WTC11 (cell line): ENCODE measurements at regions not wholly inside any gene's neighbourhood (a gene's known extent, or its start where the extent isn't known, plus 50 kb on each side); places are given as distances from the start of the nearest gene placed in this dataset.

Experiments
- AFF4 ChIP-seq: sonication (generic); formaldehyde crosslinking; IDR thresholded peaks from 2 replicates; pipeline ENCODE4 v1.8.1; 2023; ENCODE audit warnings: mild to moderate bottlenecking, missing genetic modification reagents, borderline replicate concordance
- CBFB ChIP-seq: sonication (generic); formaldehyde crosslinking; IDR thresholded peaks from 2 replicates; pipeline ENCODE4 v1.8.1; 2022; ENCODE audit warnings: mild to moderate bottlenecking, low read depth, missing genetic modification reagents
- CTCF ChIP-seq: fragments of 200-600 bp; IDR thresholded peaks from 2 replicates; pipeline ENCODE4 v1.8.0; 2022; ENCODE audit warnings: antibody characterized with exemption
- EMX1 ChIP-seq: fragments of 250-450 bp; sonication (Bioruptor Pico); IDR thresholded peaks from 2 replicates; pipeline ENCODE4 v1.8.0; 2021; ENCODE audit warnings: mild to moderate bottlenecking
- HMGXB4 ChIP-seq: sonication (generic); formaldehyde crosslinking; IDR thresholded peaks from 2 replicates; pipeline ENCODE4 v1.8.1; 2023; ENCODE audit warnings: mild to moderate bottlenecking, moderate library complexity, missing genetic modification reagents
- MAX ChIP-seq: sonication (generic); formaldehyde crosslinking; IDR thresholded peaks from 2 replicates; pipeline ENCODE4 v1.8.0; 2022; ENCODE audit warnings: mild to moderate bottlenecking, missing genetic modification reagents
- SMAD4 ChIP-seq: sonication (generic); formaldehyde crosslinking; IDR thresholded peaks from 2 replicates; pipeline ENCODE4 v1.8.0; 2022; ENCODE audit warnings: mild to moderate bottlenecking, missing genetic modification reagents
- TCF7 ChIP-seq: sonication (generic); formaldehyde crosslinking; IDR thresholded peaks from 2 replicates; pipeline ENCODE4 v1.8.0; 2022; ENCODE audit warnings: mild to moderate bottlenecking, low read depth, missing genetic modification reagents, moderate library complexity
- ZNF232 ChIP-seq: sonication (generic); formaldehyde crosslinking; IDR thresholded peaks from 2 replicates; pipeline ENCODE4 v1.8.0; 2022; ENCODE audit warnings: mild to moderate bottlenecking, missing genetic modification reagents
- ZNF396 ChIP-seq: fragments of 250-450 bp; sonication (Bioruptor Pico); IDR thresholded peaks from 2 replicates; pipeline ENCODE4 v1.8.0; 2021; ENCODE audit warnings: mild to moderate bottlenecking, moderate library complexity, borderline replicate concordance

GRCh38 chr11:105201166-105201565 is 61.6 kb upstream of the CARD18 start:
- TF ChIP-seq CTCF, result no peak
- TF ChIP-seq EMX1 (CRISPR knock-in tag), result no peak
- no peak for TF ChIP-seq TCF7 (CRISPR knock-in tag)
- no peak for TF ChIP-seq MAX (CRISPR knock-in tag)
- TF ChIP-seq CBFB (CRISPR knock-in tag), result no peak
- TF ChIP-seq ZNF232 (CRISPR knock-in tag), result no peak
- no peak for TF ChIP-seq AFF4
- no peak for TF ChIP-seq SMAD4 (CRISPR knock-in tag)
- no peak for TF ChIP-seq ZNF396
- no peak for TF ChIP-seq HMGXB4 (CRISPR knock-in tag)
